ENCODE measurements at regions not wholly inside any gene's neighbourhood (a gene's known extent, or its start where the extent isn't known, plus 50 kb on each side); places are given as distances from the start of the nearest gene placed in this dataset.

DNA sequence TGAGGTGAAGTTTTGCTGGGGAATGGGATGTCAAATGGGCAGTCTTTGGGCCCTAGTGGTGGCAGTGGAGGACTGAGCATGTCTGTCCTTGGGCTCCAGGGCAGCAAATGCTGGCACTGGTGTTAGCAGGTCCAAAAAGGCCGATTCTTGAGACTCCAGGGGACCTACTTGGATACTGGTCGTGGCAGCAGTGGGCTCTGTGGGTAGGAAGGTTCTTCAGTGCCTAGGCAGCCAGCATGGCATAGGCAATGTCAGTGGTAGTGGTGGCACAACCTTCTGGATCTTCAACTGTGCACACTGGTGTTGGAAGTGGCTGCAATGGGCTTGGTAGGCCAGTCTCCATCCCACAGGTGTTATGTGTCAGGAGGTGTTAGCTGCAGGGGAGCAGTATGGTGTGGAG is 334.7 kb upstream of the KITLG start:
- no peak for DNase-seq
- H3K4me2 ChIP-seq (ENCODE audit: low read depth, low read length) = no peak overlapping the region
- no peaks in the 10 kb centered on the region for H3K9me2 ChIP-seq (replicated peaks; ENCODE audit: insufficient read depth, low read length)
- no peak overlapping the region for H2AFZ ChIP-seq (ENCODE audit: low read length)
- H3K4me1 ChIP-seq (ENCODE audit: low read length) = no peaks in the 10 kb centered on the region
- TF ChIP-seq EZH2 (optimal IDR thresholded peaks at IDR 0.05; ENCODE audit: low read depth, low read length) (no peak), EZH2phosphoT487 (IDR thresholded peaks at IDR 0.05; ENCODE audit: low read length) (no peak)
- TF ChIP-seq, protein P1, sequence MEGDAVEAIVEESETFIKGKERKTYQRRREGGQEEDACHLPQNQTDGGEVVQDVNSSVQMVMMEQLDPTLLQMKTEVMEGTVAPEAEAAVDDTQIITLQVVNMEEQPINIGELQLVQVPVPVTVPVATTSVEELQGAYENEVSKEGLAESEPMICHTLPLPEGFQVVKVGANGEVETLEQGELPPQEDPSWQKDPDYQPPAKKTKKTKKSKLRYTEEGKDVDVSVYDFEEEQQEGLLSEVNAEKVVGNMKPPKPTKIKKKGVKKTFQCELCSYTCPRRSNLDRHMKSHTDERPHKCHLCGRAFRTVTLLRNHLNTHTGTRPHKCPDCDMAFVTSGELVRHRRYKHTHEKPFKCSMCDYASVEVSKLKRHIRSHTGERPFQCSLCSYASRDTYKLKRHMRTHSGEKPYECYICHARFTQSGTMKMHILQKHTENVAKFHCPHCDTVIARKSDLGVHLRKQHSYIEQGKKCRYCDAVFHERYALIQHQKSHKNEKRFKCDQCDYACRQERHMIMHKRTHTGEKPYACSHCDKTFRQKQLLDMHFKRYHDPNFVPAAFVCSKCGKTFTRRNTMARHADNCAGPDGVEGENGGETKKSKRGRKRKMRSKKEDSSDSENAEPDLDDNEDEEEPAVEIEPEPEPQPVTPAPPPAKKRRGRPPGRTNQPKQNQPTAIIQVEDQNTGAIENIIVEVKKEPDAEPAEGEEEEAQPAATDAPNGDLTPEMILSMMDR (IDR thresholded peaks at IDR 0.05; ENCODE audit: low read length) = no peak
- H4K20me1 ChIP-seq (ENCODE audit: insufficient read depth, low read length) = no peaks in the 10 kb centered on the region
- H3K27me3 ChIP-seq (replicated peaks; ENCODE audit: insufficient read depth, low read length) = no peaks in the 10 kb centered on the region; the same call in 1 of the 2 replicates
- no peaks in the 10 kb centered on the region for H3F3A ChIP-seq (ENCODE audit: insufficient read depth, low read length)
- H3K9me3 ChIP-seq (replicated peaks; ENCODE audit: insufficient read depth, low read length) = no peaks in the 10 kb centered on the region
- no peak overlapping the region for H3K27ac ChIP-seq (ENCODE audit: low read length)
- no peaks in the 10 kb centered on the region for H3K36me3 ChIP-seq (replicated peaks; ENCODE audit: insufficient read depth, low read length)
- H3K4me3 ChIP-seq (ENCODE audit: low read length) = no peak overlapping the region
- H3K9ac ChIP-seq (ENCODE audit: low read length) = no peak overlapping the region
- H3K79me2 ChIP-seq (ENCODE audit: low read length) = no peaks in the 10 kb centered on the region

DNA sequence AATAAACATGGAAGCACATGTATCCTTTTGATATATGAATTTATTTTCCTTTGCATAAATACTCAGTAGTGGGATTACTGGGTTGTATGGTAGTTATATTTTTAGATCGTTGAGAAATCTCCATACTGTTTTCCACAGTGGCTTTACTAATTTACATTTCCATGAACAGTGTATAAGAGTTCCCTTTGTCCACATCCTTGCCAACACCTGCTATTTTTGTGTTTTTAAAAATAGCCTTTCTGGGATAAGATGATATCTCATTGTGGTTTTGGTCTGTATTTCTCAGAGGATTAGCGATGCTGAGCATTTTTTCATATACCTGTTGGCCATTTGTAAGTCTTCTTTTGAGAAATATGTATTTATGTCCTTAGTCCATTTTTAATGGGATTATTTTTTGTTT is 329.2 kb upstream of the KITLG start:
- no peak for DNase-seq
- Histone ChIP-seq H3K9ac (ENCODE audit: low read length) (no peak overlapping the region), H3K9me2 (replicated peaks; ENCODE audit: insufficient read depth, low read length) (no peaks in the 10 kb centered on the region), H3K4me3 (ENCODE audit: low read length) (no peak overlapping the region), H2AFZ (ENCODE audit: low read length) (no peak overlapping the region), H3K36me3 (replicated peaks; ENCODE audit: insufficient read depth, low read length) (no peaks in the 10 kb centered on the region), H3F3A (ENCODE audit: insufficient read depth, low read length) (no peaks in the 10 kb centered on the region), H3K9me3 (replicated peaks; ENCODE audit: insufficient read depth, low read length) (no peaks in the 10 kb centered on the region), H3K4me1 (ENCODE audit: low read length) (0 out of 2 replicates have a peak, but pooled peaks cover 8% of the 10 kb centered on the region), H3K79me2 (ENCODE audit: low read length) (no peaks in the 10 kb centered on the region), H3K4me2 (ENCODE audit: low read depth, low read length) (no peak overlapping the region), H4K20me1 (ENCODE audit: insufficient read depth, low read length) (no peaks in the 10 kb centered on the region), H3K27ac (ENCODE audit: low read length) (no peak overlapping the region), H3K27me3 (replicated peaks; ENCODE audit: insufficient read depth, low read length) (no peaks in the 10 kb centered on the region)
- no peak for TF ChIP-seq EZH2 (optimal IDR thresholded peaks at IDR 0.05; ENCODE audit: low read depth, low read length)
- no peak for TF ChIP-seq EZH2phosphoT487 (IDR thresholded peaks at IDR 0.05; ENCODE audit: low read length)
- TF ChIP-seq, protein P1 (IDR thresholded peaks at IDR 0.05; ENCODE audit: low read length) = no peak

DNA sequence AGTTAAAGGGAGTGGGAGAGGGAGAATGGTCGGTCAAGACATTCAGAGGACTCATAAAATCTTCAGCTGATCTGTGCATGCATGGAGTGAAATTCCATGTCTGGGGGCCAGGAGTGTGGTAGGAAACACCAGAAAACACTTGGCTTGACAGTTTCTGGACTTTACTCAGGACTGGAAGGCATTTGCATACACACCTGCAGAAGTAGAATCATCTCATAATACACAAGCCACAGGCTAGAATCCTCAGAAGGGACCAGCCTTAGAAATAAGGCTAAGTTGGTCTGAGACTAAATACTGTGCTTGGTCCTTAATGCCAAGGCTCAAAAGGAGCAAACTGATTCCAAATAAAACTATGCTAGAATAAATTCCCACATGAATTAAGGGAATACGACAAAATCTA is 328.1 kb upstream of the KITLG start:
- no peak for DNase-seq
- Histone ChIP-seq H3K9ac (ENCODE audit: low read length) (no peak overlapping the region), H3K9me3 (replicated peaks; ENCODE audit: insufficient read depth, low read length) (no peaks in the 10 kb centered on the region), H3K4me2 (ENCODE audit: low read depth, low read length) (no peak overlapping the region), H3K27me3 (replicated peaks; ENCODE audit: insufficient read depth, low read length) (no peaks in the 10 kb centered on the region), H3K9me2 (replicated peaks; ENCODE audit: insufficient read depth, low read length) (no peaks in the 10 kb centered on the region), H3F3A (ENCODE audit: insufficient read depth, low read length) (no peaks in the 10 kb centered on the region), H2AFZ (ENCODE audit: low read length) (no peak overlapping the region), H3K79me2 (ENCODE audit: low read length) (no peaks in the 10 kb centered on the region), H4K20me1 (ENCODE audit: insufficient read depth, low read length) (no peaks in the 10 kb centered on the region), H3K27ac (ENCODE audit: low read length) (no peak overlapping the region), H3K4me3 (ENCODE audit: low read length) (no peak overlapping the region), H3K36me3 (replicated peaks; ENCODE audit: insufficient read depth, low read length) (no peaks in the 10 kb centered on the region), H3K4me1 (ENCODE audit: low read length) (0 out of 2 replicates have a peak, but pooled peaks cover 8% of the 10 kb centered on the region)
- TF ChIP-seq EZH2phosphoT487 (IDR thresholded peaks at IDR 0.05; ENCODE audit: low read length) = no peak
- TF ChIP-seq EZH2 (optimal IDR thresholded peaks at IDR 0.05; ENCODE audit: low read depth, low read length) = no peak
- TF ChIP-seq, protein P1 (IDR thresholded peaks at IDR 0.05; ENCODE audit: low read length) = no peak

Data from MM.1S (cell line).